ENCODE measurements at regions not wholly inside any gene's neighbourhood (a gene's known extent, or its start where the extent isn't known, plus 50 kb on each side); places are given as distances from the start of the nearest gene placed in this dataset.
"Not testable (repeated sequence)": the region's sequence is repeated elsewhere in the genome, so short reads cannot be mapped to it uniquely, and the experiment has no call there.

- H3K27ac ChIP-seq: no peak overlapping the region
- TF ChIP-seq CTCF (conservative IDR thresholded peaks at IDR 0.05): no peak
These were observed 469.3 kb downstream of the PLCL1 start for GRCh38 chr2:198273660-198274059.

- not testable (repeated sequence) for H3K27ac ChIP-seq
These were observed 465.8 kb downstream of the PLCL1 start for GRCh38 chr2:198270157-198270556.

- no peak overlapping the region for H3K27ac ChIP-seq
- no peak for TF ChIP-seq CTCF (conservative IDR thresholded peaks at IDR 0.05)
These were observed 464.1 kb downstream of the PLCL1 start for GRCh38 chr2:198268519-198268918.

GRCh38 chr2:198259496-198259895, 455.1 kb downstream of the PLCL1 start:
- no peak overlapping the region for H3K27ac ChIP-seq
- no peak for TF ChIP-seq CTCF (conservative IDR thresholded peaks at IDR 0.05)

- no peak for TF ChIP-seq CTCF (conservative IDR thresholded peaks at IDR 0.05)
These were observed 450.2 kb downstream of the PLCL1 start for GRCh38 chr2:198254536-198255090.

GRCh38 chr2:198253995-198254394, 449.6 kb downstream of the PLCL1 start:
- no peak for TF ChIP-seq CTCF (conservative IDR thresholded peaks at IDR 0.05)

More at GRCh38 chr2:198254536-198255090, 450.2 kb downstream of the PLCL1 start:
- H3K27ac ChIP-seq: no peak overlapping the region

GRCh38 chr2:198252472-198252871, 448.1 kb downstream of the PLCL1 start:
- TF ChIP-seq CTCF (conservative IDR thresholded peaks at IDR 0.05): no peak
- no peak overlapping the region for H3K27ac ChIP-seq

More at GRCh38 chr2:198253995-198254394, 449.6 kb downstream of the PLCL1 start:
- no peak overlapping the region for H3K27ac ChIP-seq

GRCh38 chr2:198242093-198242492, 437.7 kb downstream of the PLCL1 start:
- no peak overlapping the region for H3K27ac ChIP-seq
- TF ChIP-seq CTCF (conservative IDR thresholded peaks at IDR 0.05): no peak
